GM21619 (cell line): ENCODE measurements at regions not wholly inside any gene's neighbourhood (a gene's known extent, or its start where the extent isn't known, plus 50 kb on each side); places are given as distances from the start of the nearest gene placed in this dataset.
"Not testable (repeated sequence)": the region's sequence is repeated elsewhere in the genome, so short reads cannot be mapped to it uniquely, and the experiment has no call there.

Experiments used
- ATAC-seq: cut with Tn5 transposase; IDR thresholded peaks from one replicate; pipeline ENCODE4 v1.9.1; 2021; ENCODE audit not compliant: unreplicated experiment

DNA sequence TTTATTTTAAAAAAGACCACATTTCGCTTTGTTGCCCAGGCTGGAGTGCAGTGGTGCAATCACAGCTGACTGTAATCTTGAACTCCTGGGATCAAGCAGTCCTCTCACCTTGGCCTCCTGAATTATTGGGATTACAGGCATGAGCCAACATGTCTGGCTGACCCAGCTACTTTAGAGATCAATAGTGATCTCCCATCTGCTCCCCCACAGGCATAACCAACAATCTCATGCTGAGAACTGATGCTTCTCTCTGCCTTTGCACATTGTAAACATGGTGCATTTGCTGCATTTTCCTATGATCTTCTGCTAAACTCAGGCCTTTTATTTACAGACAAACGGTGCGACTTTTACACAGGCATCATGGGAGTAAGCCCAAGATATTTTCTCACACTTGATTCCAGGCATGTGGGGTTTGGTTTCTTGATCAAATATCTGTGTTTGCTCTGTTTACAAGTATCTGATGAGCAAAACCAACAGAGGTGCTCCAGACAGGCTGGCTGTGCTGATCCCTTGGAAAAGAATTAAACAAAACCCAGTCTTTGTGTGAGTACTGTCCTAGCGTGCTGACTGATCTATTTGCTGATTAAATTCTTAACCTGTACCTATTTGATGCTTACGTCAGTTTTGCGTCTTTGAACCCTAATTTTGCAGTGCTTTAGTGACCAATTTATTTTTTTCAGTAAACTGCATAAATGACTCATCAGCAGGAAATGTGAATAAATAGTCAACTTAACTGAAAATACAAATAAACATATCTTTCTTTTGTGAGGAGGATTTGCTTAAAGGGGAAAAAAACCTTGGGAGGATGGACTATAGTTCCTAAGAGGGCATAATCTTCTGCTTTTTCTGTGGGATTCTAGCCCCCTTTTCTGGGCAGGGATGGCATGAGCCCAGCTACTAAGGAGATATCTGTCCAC, 191.7 kb upstream of the NR3C1 start:
- no peak for ATAC-seq

DNA sequence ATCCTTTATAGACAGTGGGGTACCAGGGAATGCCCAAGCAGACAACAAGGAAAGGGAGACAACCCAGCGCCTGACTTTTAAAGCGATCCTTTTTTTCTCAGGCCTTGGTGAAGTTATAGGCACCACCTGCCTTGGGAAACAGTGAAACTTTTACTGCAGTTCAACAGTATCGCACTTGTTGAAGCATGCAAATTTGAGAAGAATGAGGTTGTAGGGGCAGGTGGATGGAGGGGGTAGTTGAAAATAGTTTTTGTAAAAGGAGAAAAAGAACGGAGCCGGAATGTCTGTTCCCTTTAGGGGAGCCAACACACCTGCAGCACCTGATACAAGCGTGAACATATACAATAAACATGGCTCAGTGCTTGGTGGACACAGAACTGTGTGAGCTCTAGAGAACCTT, 190.2 kb upstream of the NR3C1 start:
- ATAC-seq: peak; percentile 28

DNA sequence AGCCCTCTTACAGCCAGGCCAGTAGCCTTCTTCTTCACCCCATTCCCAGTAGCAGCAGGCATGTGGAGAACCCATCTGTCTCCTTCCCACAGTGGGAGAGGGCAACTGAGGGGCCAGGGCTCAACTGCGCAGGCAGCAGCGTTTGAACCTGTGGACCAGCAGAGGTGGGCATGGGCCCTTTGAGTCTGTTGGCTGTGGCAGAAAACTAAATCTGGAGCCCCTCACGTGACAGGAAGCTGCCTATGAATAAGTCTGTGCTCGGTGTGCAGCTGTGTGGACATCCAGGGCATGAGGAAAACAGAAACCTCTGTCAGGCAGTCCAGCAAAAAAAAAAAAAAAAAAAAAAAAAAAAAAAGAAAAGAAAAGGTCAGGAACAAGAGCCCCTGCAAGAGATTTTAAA, 189.2 kb upstream of the NR3C1 start:
- peak; percentile 77 for ATAC-seq

DNA sequence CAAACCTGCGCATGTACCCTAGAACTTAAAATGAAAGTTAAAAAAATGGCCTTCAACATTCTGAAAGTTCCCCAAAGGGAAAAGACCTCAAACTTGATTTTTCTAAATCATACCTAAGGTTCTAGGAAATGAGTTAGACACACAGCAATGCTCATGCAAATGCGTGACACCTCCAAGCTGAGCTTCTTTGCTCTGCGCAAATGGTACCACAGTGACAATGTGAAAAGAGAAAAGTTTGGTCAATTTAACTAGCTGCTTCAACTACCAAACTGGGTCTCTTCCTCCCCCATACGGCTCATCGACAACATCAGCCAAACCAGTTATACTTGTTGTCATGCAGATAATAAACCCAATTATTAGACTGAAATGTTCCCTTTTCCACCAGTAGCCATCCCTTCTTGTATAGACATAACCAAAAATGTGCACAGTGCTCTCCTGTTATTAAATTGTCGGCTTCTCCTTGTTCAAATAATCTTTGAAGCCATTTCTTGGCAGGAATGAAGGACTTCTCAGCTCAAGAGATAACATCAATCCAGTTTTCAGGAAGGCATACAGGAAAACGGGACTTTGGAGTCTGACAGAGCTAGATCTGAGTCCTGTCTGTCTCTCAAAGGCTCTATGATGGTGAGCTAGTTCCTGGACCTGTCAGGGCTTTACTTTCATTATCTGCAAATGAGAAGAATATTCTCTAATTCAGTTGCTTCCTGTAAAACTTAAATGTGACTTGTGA, 185.6 kb upstream of the NR3C1 start:
- ATAC-seq: no peak

DNA sequence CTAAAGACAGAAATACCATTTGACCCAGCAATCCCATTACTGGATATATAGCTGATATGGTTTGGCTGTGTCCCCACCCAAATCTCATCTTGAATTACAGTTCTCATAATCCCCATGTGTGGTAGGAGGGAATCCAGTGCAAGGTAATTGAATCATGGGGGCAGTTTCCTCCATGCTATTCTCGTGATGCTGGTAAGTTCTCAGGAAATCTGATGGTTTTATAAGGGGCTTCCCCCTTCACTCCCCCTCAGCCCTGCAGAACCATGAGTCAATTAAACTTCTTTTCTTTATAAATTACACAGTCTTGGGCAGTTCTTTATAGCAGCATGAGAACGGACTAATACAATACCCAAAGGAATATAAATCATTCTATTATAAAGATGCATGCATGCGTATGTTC, 184.6 kb upstream of the NR3C1 start:
- ATAC-seq: not testable (repeated sequence)

DNA sequence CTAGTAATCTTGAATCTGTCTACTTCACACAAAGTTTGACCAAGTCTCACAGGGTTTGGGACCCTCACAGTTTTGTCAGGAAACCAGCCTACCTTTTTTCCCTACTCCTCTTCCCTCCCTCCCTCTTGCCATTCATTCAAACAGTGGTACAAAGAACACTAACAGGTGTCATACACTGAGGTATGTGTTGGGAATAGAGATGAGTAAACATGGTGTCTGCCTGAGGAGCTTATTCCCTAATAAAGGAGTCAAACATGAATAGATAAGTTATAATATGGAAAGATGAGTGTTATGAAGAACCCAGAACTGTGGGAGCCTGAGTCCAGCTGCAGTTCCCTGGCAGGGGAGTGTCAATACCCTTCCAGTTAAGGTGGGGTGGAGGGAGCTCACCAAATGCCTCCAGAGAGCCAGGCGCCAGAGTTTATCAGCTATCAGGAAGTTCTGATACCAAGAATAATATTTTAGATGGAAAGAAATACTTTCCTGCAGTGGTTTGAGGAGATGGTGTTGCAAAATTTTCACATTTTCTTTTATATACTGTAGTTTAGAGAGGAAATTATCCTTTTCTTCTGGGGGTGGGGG, 183.4 kb upstream of the NR3C1 start:
- ATAC-seq: no peak

DNA sequence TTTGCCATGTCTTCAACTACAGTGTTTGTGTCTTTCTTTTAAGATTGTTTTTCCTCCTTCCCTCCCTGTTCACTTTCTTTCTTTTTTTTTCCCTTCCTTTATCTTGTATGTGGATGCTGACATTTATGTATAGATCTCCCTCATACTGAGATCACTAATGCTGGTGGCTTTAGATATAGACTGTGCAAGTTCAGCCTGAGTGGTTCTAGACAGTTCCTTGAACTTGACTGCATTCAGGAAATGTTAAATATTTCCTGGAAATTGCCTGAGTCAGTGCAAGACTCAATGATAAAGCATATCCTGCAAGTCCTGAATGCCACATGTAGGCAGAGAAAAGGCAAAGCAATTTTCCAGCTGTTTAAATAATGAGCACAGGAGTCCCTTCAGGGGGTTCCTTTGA, 182.5 kb upstream of the NR3C1 start:
- ATAC-seq: no peak

DNA sequence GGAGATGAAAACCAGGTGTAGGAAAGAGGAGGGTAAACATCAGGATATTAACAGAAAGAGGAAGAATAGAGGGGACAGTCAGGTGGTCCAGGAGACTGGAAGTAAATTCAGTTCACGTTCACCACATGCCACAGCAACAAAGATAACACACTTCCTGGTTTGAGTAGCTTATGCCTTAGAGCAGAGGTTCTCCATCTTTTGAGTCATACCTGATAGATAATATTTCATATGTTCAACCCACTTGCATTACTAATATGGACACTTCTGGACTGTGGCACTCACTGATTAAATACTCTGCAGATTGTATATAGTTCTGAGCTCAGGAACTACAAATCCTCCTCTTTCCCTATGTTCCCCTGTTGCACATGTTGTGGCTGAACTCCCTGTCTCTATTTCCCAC, 179.9 kb upstream of the NR3C1 start:
- no peak for ATAC-seq

DNA sequence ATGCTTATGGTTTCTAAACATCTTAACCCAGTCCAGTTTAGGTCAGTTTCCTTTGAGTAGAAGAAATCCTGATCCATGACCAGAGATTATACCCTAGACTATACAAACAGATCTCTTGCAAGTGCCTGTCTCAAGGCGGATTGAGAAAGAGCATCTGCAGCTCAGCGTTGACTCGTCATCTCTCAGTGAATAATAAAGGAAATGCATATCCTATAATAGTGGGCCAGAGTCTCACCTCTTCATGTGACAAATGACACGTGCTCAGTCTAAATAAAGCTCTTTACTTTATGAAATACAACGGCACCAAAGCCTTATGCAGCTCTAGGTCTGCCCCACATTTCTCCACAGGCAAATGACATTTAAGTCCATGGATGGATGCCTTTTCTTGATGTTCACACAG, 179.4 kb upstream of the NR3C1 start:
- ATAC-seq: peak; percentile 67

DNA sequence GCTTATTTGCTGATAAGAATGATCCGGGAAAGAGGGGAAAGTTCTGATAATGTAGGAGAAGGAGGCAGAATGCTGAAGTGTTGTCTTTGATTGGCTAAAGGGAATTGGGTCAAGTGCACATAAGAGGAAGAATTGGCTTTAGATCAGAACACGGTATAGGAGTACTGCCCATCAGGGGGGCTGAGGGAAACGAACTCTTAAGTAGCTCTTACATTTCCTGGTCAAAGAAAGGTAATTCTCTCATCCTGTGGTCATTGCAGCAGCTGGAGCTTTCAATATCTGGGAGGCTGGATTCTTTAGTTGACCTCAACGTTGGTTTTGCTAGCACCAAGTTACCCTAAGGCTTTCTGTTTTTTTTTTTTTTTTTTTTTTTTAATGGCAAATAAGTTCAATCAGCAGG, 178.7 kb upstream of the NR3C1 start:
- ATAC-seq: no peak

DNA sequence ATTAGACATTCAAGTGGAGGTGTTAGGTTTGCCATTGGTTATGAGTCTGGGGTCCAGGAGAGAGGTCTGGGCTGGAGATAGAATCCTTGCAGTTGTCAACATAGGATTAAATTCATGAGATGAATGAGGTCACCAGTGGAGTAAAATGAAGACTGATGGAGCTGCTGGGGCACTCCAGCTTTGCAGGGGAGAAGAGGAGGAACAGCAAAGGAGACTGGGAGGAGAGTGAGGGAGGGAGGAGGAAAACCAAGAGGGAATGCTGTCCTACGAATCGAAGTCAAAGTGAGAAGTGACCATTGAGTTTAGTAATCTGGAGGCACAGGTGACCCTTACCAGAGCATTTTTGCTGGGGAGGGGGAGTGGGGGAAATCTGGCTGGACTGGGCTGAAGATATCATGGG, 178.2 kb upstream of the NR3C1 start:
- ATAC-seq: no peak

DNA sequence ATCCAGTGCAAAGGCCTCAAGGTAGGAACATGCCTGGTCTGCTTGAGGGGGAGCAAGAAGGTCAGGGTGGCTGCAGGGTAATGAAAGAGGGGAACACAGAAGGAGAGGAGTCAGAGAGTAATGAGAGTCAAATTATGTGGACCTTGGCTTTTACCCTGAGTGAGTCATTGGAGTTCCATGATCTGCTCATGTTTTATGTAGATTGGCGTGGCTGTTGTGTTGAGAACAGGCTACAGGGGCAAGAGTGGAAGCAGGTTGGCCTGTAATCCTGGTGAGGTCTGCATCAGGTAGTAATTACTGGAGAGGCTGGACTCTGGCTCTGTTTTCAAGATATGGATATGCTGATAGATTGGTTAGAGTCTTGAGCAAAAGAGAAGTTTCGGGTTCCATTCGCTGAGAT, 177.7 kb upstream of the NR3C1 start:
- no peak for ATAC-seq

DNA sequence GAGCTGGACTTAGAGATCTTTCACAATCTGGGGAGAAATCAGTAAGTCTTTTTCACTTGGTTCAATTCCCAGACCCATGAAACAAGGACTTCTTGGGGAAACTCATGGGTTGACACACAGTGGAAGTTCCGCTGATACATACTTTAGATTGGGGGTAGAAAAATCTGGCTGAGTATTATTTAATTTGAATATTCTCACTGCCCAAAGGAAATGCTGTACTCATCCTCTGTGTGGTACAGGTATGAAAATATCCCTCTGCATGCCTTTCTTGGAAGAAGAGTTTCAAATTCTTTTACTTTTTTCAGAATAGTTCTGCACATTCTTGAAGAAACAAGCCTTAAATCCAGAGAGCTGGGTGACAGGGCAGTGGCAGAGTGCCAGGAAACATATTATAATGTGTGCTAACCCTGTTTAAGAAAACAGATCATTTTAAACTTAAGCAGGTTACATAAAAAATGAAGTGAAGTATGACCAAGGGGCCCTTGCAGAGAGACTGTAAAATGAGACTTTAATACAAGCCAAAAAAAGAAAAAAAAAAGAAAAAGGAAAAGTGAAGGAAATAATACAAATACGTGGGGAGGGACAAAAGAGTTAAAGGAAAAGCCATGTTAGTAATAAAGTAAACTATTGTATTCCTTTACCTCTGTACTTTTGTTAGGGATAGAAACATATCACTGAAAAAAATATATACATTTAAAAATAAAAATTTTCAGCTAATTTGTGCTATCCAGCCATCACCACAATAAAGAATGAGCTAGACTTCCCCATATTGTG, 173.4 kb upstream of the NR3C1 start:
- no peak for ATAC-seq

DNA sequence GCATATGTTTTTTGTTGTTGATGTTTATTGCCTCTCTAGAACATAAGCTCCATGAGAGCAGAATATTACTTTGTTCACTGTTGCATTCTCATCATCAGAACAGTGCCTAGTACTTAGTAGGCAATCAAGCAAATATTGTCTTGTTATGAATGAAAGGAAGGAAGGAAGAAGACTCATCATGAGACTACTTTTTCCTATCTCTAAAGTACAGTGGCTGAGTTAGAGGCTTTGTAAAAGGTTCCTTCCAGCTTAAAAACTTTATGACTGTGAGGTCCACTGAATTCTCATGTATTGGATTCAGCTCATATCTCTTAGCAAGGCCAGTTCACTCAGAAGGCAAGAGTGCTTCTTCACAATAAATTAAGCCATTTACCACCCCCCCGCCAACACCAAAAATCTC, 171.8 kb upstream of the NR3C1 start:
- no peak for ATAC-seq

DNA sequence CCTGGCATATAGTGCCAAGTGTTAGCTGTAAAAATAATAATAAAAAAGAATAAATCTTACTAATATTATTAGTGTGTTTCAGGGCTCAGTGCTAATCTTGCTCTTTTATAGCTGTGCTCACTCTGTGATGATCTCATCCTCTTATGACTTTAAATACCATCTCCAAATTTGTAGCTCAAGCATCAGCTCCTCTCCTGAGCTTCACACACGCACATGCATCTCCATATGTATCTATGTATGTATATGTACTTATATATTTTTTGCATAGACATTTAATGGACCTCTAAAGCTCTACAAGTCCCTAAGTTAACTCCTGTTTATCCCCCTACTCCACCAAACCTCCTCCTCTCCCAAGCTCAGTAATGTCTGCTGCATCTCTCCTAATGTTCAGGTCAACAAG, 170.8 kb upstream of the NR3C1 start:
- ATAC-seq: no peak

DNA sequence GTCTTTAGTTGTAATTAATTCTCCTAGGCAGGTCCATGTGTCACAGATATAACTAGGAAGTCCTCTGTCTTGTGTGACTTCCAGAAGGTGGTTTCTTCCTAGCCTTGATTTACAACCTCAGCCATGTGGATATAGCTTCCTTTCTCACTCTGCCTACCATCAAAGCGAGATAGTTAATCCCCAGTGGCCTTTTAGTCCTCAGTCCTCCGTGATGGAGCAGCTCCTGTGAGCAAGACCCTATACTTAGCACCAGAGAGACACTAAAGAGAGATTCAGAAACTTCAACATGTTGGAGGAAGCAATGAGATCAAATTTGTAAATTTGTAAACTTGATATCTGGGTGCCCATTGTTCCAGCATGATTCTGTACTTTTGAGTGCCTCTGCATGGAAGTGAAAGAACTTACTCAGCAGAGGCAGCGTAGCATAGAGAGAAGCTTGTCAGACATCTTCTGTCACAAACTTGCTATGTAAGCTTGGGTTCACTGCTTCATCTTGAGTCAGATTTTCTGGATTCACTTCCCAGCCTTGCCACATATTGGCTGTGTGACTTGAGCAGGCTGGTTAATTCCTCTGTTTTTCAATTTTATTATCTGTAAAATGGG, 170.2 kb upstream of the NR3C1 start:
- ATAC-seq: peak; percentile 63

DNA sequence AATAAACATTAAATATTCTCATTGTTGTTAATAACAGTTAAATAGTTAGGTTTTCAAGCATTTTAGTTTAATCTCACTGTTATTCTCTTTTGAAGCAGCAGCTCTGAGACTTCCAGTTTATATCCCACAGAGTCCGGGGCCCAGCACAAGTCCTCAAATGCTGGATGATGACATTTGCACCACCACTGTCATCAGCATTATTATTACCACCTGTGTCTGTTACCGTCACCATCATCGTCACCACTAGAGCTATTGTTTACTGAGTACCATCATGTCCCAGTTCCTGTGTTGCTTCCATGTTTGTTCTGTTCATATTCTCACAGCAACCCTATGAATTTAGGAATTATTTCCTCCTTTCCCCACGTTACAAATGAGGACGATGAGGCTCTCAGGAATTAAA, 169.2 kb upstream of the NR3C1 start:
- ATAC-seq: no peak

DNA sequence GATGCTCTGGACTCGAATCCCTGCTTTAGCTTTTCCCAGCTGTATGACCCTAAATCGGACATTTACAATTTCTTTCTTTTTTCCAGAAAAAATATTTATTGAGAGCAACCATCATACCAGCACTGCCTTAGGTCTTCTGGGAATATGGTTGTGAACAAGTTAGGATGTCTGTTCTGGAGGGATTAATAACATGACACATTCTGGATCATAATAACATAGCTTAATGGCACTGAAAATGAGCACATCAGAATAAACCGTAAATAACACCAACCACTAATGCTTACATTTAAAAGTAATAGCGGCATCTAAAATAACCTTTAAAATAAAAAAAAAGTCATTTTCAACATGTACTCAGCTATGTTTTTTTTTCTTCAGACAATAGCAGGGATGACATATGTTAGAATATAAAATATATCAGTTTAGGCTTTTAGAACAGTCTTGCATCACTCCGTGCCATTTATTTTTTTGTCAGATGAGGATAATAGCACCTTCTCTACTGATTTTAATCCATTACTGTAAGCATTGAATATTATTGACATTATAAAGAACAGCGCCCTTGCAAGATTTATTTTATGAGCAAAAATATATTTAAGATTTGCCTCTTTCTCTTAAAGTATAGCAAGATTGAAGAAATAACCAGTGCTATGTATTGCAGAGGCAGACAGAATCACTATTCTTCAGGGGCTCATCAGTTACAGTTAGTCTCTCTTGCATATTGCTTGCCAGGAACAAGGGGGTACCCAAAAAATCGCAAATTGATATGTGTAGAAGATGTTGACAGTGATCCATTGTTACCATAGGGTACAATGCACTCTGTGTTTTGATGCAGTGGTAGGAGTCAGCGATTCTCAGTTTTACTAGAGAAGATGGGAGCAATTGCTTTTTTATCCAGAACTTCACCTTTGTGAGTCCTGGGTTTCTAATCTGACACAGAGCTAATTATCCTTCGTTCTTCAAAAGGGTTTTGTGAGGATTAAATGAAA, 168.4 kb upstream of the NR3C1 start:
- no peak for ATAC-seq

DNA sequence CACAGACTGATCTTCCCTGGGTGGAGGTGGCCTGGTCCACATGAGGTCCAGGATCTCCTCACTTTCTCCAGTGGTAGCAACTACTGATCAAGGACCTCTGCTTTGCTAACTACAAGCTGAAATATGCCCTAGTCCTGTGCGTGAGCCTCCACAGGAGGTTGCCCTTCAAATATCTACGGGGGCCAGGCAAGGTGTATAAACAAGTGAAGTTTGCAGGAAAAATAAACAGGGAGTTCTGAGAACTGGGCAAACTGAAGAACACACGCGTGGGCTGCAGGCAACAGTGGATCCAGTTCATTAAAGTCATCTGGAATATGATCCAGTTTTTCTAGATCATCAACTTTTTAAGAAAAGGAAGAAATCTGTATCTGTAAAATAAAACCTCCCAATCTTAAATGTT, 167.5 kb upstream of the NR3C1 start:
- no peak for ATAC-seq
